SK-N-MC (cell line): ENCODE measurements at regions not wholly inside any gene's neighbourhood (a gene's known extent, or its start where the extent isn't known, plus 50 kb on each side); places are given as distances from the start of the nearest gene placed in this dataset.

Experiments
- EZH2 ChIP-seq: fragments of 200-600 bp; sonication (generic); IDR thresholded peaks from one replicate; pipeline ENCODE4 v1.6.1; 2017; ENCODE audit warnings: antibody characterized with exemption
- FOXP2 ChIP-seq: optimal IDR thresholded peaks from 2 replicates; pipeline ENCODE3; 2011; ENCODE audit warnings: mild to moderate bottlenecking, moderate library complexity; ENCODE audit not compliant: insufficient read depth; ENCODE audit errors: extremely low read length, control extremely low read depth
- POLR2AphosphoS5 ChIP-seq: IDR thresholded peaks from 2 replicates; pipeline ENCODE4 v1.6.1; 2012; ENCODE audit warnings: mild to moderate bottlenecking, low read depth, low read length, borderline replicate concordance

- no peak for TF ChIP-seq POLR2AphosphoS5
- TF ChIP-seq EZH2 = no peak
- no peak for TF ChIP-seq FOXP2
Measured at GRCh38 chr10:9643782-9644181, 1373.9 kb upstream of the CELF2 start.
